Spleen (tissue), 11 donors: ENCODE measurements at regions not wholly inside any gene's neighbourhood (a gene's known extent, or its start where the extent isn't known, plus 50 kb on each side); places are given as distances from the start of the nearest gene placed in this dataset.

ENCODE experiments used
- DNase-seq: peaks from one replicate; pipeline ENCODE4 v3.0.0-alpha.2; 2020
- H3K27ac ChIP-seq, 8 donors: fragments of 200-600 bp; sonication (generic) in 7 of 8; 1 replicate in 4 of 8; 2 replicates in 4 of 8; pipeline versions ENCODE4 v1.5.0 to v1.8.0; 2016 to 2021; ENCODE audit warnings: inconsistent platforms in 4 of 8, mild to moderate bottlenecking in 4 of 8, moderate library complexity in 1 of 8
- H3K27me3 ChIP-seq, 7 donors: fragments of 200-600 bp; sonication (generic) in 6 of 7; replicated peaks in 1 of 7; 1 replicate in 4 of 7; 2 replicates in 3 of 7; pipeline versions ENCODE4 v1.5.0 to v1.8.0; 2016 to 2021; ENCODE audit warnings: inconsistent platforms in 3 of 7, mild to moderate bottlenecking in 1 of 7
- H3K36me3 ChIP-seq, 6 donors: fragments of 200-600 bp; sonication (generic) in 5 of 6; 1 replicate in 4 of 6; 2 replicates in 2 of 6; pipeline versions ENCODE4 v1.5.0 to v1.8.0; 2016 to 2021; ENCODE audit warnings: inconsistent platforms in 2 of 6
- H3K4me1 ChIP-seq, 6 donors: fragments of 200-600 bp; sonication (generic) in 5 of 6; 1 replicate in 3 of 6; 2 replicates in 3 of 6; pipeline versions ENCODE4 v1.5.0 to v1.8.0; 2016 to 2021; ENCODE audit warnings: inconsistent platforms in 3 of 6
- H3K4me3 ChIP-seq, 8 donors: fragments of 200-600 bp; sonication (generic) in 7 of 8; 1 replicate in 4 of 8; 2 replicates in 4 of 8; pipeline versions ENCODE4 v1.5.0 to v1.8.0; 2016 to 2021; ENCODE audit warnings: inconsistent platforms in 4 of 8, mild to moderate bottlenecking in 4 of 8, moderate library complexity in 2 of 8
- H3K9me3 ChIP-seq, 8 donors: fragments of 200-600 bp; sonication (generic) in 7 of 8; 1 replicate in 4 of 8; 2 replicates in 4 of 8; pipeline versions ENCODE4 v1.5.0 to v1.8.0; 2016 to 2021; ENCODE audit warnings: inconsistent platforms in 4 of 8
- POLR2A ChIP-seq, 3 donors: fragments of 450-650 bp; IDR thresholded peaks; one replicate each; pipeline ENCODE4 v1.5.1; 2017; ENCODE audit warnings: antibody characterized with exemption in 3 of 3, mild to moderate bottlenecking in 1 of 3
- POLR2AphosphoS5 ChIP-seq, 3 donors: sonication (generic); formaldehyde crosslinking; IDR thresholded peaks; one replicate each; pipeline ENCODE4 v1.5.1; 2017; ENCODE audit warnings: antibody characterized with exemption in 3 of 3
- WGBS, 5 donors: extraction: QIAGEN DNeasy Blood & Tissue Kit in 3 of 5; methylation state at CpG; one replicate each; pipeline versions ENCODE4 v1.1.5 to v1.1.7; 2013 to 2018; 5-methylcytosine and 5-hydroxymethylcytosine counted together
- intact Hi-C: fragments of 100-400 bp; cut with DNase I; formaldehyde crosslinking; loops from one replicate; pipeline ENCODE4 v1.15.0; 2023; ENCODE audit warnings: low total_unique reads
- TF ChIP-seq, protein P1 (sequence below), 11 experiments: fragments of 200-600 bp in 7 of 11; fragments of 450-650 bp in 4 of 11; sonication (generic) in 4 of 11; IDR thresholded peaks in 8 of 11; conservative IDR thresholded peaks in 3 of 11; 1 replicate in 7 of 11; 2 replicates in 4 of 11; pipeline versions ENCODE4 v1.4.0 to v1.8.0; 2016 to 2021; ENCODE audit warnings: antibody characterized with exemption in 11 of 11, inconsistent platforms in 4 of 11, mild to moderate bottlenecking in 1 of 11
- donor health status: healthy with polysubstance abuse.
- donor health status: DM: no; HTN: no; CAD: no; lungs with moderate emphysema.
- donor health status: DM: no; HTN: no; CAD: no.
- donor health status: Bipolar disorder and iron deficiency.
- donor health status: healthy.
- donor health status: DM: no; HTN: no; CAD: no.
- donor health status: DM: yes; HTN: yes; CAD: no.

DNA sequence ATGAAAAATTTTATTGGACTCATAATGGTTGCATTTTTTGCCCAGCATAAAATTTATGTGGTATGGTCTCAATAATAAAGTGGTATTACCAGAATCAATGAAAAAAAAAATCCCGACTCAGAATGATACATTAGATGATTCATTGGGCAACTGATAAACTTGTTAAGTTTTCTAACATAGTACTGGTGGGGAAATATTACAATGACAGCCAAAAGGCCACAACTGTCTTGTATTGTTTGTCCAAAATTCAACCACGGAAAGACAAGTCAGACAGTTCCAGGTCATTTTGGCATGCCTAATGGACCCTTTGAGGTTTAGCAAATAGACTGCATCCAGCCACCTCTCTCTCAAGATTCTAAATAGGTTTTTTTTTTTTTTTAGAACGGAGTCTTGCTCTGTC is 70.5 kb upstream of the TRIM9 start:
- WGBS, 5 donors = 72 to 94% (median 85%) methylated on average over 3 of the region's 3 CpGs
- H3K4me1 ChIP-seq = peaks cover 0 to 22% (median 6%) of the 10 kb centered on the region in 6 donors
- H3K4me3 ChIP-seq = no peak overlapping the region
- TF ChIP-seq POLR2AphosphoS5 (IDR thresholded peaks at IDR 0.05) (no peak), POLR2A (IDR thresholded peaks at IDR 0.05) (no peak)
- TF ChIP-seq, protein P1, sequence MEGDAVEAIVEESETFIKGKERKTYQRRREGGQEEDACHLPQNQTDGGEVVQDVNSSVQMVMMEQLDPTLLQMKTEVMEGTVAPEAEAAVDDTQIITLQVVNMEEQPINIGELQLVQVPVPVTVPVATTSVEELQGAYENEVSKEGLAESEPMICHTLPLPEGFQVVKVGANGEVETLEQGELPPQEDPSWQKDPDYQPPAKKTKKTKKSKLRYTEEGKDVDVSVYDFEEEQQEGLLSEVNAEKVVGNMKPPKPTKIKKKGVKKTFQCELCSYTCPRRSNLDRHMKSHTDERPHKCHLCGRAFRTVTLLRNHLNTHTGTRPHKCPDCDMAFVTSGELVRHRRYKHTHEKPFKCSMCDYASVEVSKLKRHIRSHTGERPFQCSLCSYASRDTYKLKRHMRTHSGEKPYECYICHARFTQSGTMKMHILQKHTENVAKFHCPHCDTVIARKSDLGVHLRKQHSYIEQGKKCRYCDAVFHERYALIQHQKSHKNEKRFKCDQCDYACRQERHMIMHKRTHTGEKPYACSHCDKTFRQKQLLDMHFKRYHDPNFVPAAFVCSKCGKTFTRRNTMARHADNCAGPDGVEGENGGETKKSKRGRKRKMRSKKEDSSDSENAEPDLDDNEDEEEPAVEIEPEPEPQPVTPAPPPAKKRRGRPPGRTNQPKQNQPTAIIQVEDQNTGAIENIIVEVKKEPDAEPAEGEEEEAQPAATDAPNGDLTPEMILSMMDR (IDR thresholded peaks at IDR 0.05 in 8 of 11, conservative IDR thresholded peaks at IDR 0.05 in 3 of 11) = no peak
- no peaks in the 10 kb centered on the region for H3K27me3 ChIP-seq
- no peak for DNase-seq
- H3K27ac ChIP-seq = no peak overlapping the region
- intact Hi-C loops = no loop called here
- no peaks in the 10 kb centered on the region for H3K36me3 ChIP-seq
- H3K9me3 ChIP-seq = no peaks in the 10 kb centered on the region

DNA sequence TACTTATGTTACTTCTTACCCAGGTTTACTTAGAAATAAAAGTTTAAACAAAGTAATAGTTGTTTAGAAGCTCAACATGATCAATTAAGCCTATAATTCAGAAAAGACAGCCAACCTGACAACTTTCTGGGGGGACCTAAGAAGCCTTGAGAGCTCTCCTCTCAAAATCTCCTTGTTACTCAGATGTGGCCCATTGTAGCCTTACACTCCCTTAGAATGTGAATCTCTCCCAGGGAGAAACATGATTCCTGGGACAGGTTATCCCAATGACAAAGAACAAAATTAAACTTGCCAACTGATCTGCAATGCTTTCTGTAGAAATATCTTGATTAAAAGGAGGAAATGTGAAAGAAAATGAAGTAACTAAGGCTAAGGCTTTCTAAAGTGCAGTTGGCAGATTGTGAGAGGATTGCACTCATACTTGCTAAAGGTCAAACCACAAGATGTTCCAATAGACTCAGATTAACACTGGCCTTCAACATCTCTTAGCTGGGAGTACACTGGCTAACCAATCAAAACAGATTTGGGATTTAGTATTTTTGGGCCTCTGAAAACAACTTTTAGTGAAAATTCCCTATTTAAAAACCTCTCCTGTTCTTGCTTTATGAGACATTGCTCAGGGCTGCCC is 72.3 kb upstream of the TMX1 start:
- Histone ChIP-seq H3K4me3 (no peak overlapping the region), H3K4me1 (peaks cover 0 to 21% (median 5%) of the 10 kb centered on the region in 6 donors), H3K9me3 (no peaks in the 10 kb centered on the region), H3K27ac (peak overlapping the region in 2 of 8 donors; percentile 36 to 41), H3K36me3 (no peaks in the 10 kb centered on the region), H3K27me3 (no peaks in the 10 kb centered on the region)
- TF ChIP-seq POLR2A (IDR thresholded peaks at IDR 0.05) = no peak
- TF ChIP-seq, protein P1 (IDR thresholded peaks at IDR 0.05 in 8 of 11, conservative IDR thresholded peaks at IDR 0.05 in 3 of 11) = no peak
- intact Hi-C loops = no loop called here
- DNase-seq = no peak

DNA sequence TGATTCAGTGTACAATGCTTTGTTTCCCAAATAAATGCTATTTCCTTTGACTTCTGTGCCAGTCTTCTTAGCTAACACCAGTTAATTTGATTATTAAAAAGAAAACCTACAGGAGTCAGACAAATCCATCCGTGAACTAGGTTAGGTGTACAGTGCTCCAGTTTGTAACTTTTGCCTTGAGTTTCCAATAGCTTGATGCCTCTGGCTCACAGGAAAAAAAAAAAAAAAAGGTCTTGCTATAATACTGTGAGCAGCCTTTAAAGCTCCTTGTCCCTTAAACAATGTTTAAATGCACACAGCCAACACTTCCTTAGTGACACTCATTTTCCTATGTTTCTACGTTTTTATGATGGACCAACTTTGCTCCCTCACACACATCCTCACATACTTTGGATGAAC is 71.8 kb upstream of the TMX1 start:
- intact Hi-C loops = no loop called here
- H3K27ac ChIP-seq = peak overlapping the region in 2 of 8 donors; percentile 36 to 41
- 37 to 59% (median 49%) methylated on average over 2 of the region's 2 CpGs for WGBS, 5 donors

DNA sequence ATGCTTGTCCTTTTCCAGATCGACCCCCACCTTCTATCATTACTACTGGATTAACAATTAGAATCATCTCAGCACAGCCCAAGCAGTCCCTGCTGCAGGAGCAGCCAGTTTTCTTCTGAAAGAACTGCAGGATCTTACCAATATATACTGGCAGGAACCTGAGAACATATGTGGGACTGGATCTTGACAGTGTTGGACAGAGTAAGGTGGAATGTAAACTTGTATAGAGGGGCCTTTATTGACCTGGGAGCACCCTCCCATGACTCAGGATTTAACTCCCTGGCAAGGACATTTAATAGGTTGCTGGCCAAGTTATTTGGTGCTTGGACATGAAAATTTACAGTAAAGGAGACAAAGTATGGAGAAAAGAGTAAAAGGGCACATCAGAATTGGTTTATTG is 66.2 kb upstream of the TMX1 start:
- no peaks in the 10 kb centered on the region for H3K9me3 ChIP-seq
- peaks cover 0 to 4% (median 0%) of the 10 kb centered on the region in 7 donors for H3K27me3 ChIP-seq
- peaks cover 0 to 1% (median 0%) of the 10 kb centered on the region in 6 donors for H3K4me1 ChIP-seq
- 46 to 88% (median 65%) methylated on average over 1 of the region's 1 CpG for whole genome bisulfite sequencing, 5 donors
- H3K27ac ChIP-seq = no peak overlapping the region
- no peak for DNase-seq
- TF ChIP-seq POLR2AphosphoS5 (IDR thresholded peaks at IDR 0.05) = no peak
- TF ChIP-seq POLR2A (IDR thresholded peaks at IDR 0.05) = no peak
- TF ChIP-seq, protein P1 (IDR thresholded peaks at IDR 0.05 in 8 of 11, conservative IDR thresholded peaks at IDR 0.05 in 3 of 11) = no peak
- no peak overlapping the region for H3K4me3 ChIP-seq
- H3K36me3 ChIP-seq = no peaks in the 10 kb centered on the region
- intact Hi-C loops = no loop called here

More for the DNA sequence above, 71.8 kb upstream of the TMX1 start:
- Histone ChIP-seq H3K4me1 (peaks cover 0 to 21% (median 5%) of the 10 kb centered on the region in 6 donors), H3K27me3 (peaks cover 0 to 2% (median 0%) of the 10 kb centered on the region in 7 donors), H3K36me3 (no peaks in the 10 kb centered on the region), H3K4me3 (no peak overlapping the region), H3K9me3 (no peaks in the 10 kb centered on the region)
- no peak for DNase-seq
- TF ChIP-seq POLR2A (IDR thresholded peaks at IDR 0.05) (no peak), POLR2AphosphoS5 (IDR thresholded peaks at IDR 0.05) (no peak)
- TF ChIP-seq, protein P1 (IDR thresholded peaks at IDR 0.05 in 8 of 11, conservative IDR thresholded peaks at IDR 0.05 in 3 of 11) = no peak
